Left kidney (tissue), 1 donor: ENCODE measurements at regions not wholly inside any gene's neighbourhood (a gene's known extent, or its start where the extent isn't known, plus 50 kb on each side); places are given as distances from the start of the nearest gene placed in this dataset.

ENCODE experiments used
- DNase-seq: peaks from one replicate; pipeline ENCODE4 v3.0.0-alpha.2; 2013

- no peak for DNase-seq
Observed at GRCh38 chr15:95394186-95395067, 936.1 kb upstream of the NR2F2 start.

DNA sequence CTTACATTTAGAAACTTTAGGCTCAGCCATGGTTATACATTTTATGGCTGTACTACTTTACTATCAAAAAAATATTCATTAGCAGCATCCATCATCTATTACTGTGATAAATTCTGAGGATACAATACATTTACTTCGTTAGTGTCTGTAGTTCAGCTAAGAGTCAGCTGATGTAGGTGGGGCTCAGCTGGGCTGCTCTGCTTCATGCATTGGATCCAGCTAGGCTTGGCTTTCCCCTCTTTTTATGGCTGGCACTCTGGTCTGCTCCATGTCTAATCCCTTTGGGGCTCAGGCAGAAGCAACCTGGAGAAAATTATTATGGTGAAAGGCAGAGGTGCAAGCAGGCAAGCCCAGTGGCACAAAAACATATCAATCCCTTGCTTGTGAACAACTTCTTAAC lies 930.1 kb upstream of the NR2F2 start:
- DNase-seq = no peak

DNA sequence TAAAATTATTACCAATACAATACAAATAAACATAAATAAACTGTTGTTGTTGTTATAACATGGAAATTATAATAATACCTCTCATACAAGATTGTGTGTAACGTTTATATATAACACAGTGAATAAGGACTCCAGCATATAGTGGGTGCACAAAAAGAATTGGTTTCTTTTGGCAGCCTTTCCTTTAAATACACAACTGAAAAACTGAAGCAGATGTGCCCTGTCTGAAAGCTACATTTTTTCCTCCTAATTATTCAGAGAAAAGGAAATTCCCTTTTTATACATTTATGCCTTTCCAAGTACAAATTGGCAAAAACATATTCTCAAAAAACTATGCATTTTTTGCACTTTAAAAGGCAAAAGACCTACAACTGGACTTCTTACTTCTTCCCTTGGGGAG lies 928.9 kb upstream of the NR2F2 start:
- DNase-seq = no peak

- DNase-seq = no peak
Observed at GRCh38 chr15:95405447-95405846, 925.1 kb upstream of the NR2F2 start.

DNA sequence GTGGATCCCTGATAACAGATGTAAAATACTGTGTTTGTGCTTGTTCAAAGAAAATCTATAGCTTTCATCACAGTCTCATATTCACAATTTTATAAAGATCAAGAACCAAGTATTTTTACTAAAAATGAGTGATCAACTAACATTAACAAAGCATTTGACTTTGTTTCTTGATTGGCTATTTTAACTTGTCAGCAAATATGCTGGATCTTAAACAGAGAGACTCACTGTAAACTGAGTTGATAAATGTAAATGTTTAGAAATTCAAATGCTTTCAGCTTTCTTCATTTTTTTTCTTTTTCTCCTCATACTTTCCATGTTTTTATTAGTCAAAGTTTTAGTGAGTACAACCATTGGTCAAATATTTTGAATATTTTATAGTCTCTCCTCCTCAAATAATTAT lies 923.0 kb upstream of the NR2F2 start:
- no peak for DNase-seq

GRCh38 chr15:95409211-95409610 lies 921.3 kb upstream of the NR2F2 start:
- DNase-seq = no peak

DNA sequence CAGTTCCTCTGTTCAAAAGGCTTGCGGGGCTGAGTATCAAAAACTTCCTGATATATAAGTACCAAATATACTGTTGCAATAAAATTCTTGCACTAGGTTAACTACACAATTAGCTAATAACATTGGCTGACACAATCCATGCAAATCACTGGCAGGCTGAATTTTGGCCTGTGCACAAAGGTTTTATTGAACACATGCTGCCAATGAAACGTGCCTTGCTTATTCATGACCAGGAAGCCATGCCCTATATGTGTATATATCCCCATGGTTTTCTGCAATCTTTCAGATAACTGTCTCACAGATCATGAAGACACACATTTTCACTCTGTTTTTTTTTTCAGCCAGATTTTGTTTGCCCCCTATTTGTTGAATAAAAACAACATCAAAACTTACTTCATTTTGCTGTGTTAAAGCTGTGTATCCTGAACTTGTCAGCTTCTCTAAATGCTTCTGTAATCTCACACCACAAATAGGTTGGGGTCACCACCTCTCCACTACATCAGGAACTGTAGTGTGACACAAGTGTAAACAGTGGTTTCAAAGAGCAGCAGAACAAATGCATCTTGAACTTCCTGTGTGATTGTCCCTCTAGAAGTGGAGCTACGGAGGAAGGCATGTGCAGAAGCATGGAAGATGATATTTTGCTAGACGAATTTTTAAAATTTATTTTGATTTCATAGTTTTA lies 920.7 kb upstream of the NR2F2 start:
- peak; percentile 62 for DNase-seq

DNA sequence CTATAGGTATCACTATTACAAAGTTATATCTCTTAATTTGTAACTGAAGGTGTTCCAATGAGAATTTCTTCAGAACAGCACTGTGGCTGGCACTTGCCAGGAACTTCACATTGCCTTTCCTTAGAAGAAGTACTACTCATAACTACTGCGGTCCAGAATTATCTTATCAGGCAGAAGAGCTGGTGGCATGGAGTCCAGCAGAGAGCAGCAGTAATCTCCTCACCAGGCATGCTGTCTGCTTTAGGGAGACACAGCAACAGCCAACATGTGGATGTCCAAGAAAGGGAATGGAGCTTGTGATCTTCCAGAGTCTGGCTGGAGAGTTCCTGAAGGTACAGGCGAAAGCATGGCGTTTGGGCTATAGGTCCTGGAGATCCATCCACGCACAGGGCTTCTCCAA lies 919.7 kb upstream of the NR2F2 start:
- no peak for DNase-seq

GRCh38 chr15:95416576-95416975 lies 913.9 kb upstream of the NR2F2 start:
- no peak for DNase-seq

- no peak for DNase-seq
Observed at GRCh38 chr15:95417761-95418160, 912.7 kb upstream of the NR2F2 start.

GRCh38 chr15:95422255-95422654 lies 908.2 kb upstream of the NR2F2 start:
- DNase-seq = no peak

- no peak for DNase-seq
Observed at GRCh38 chr15:95425859-95426258, 904.6 kb upstream of the NR2F2 start.

GRCh38 chr15:95429345-95429744 lies 901.2 kb upstream of the NR2F2 start:
- DNase-seq = no peak

- no peak for DNase-seq
Observed at GRCh38 chr15:95431518-95431917, 899.0 kb upstream of the NR2F2 start.

- DNase-seq = no peak
Observed at GRCh38 chr15:95432878-95433405, 897.6 kb upstream of the NR2F2 start.

DNA sequence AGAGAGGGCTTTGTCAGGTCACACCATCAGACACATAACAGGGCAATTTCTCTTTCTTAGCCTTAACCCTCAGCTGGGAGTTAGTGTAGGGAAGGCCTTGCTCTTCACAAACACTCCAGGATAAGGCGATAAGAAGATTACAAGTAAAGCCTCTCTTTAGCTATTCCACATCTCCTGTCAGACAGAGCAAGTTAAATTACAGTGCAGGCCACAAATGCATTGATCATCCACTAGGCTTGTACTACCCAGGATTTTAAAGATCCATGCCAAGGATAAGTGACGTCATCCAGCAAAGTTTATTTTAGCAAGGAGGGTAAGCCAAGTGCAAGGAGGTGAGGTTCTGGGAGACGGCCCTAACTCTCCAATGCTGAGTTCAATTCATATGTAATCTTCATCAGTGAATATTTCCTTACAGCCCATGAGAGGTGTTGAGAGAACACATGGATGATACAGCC lies 890.6 kb upstream of the NR2F2 start:
- DNase-seq = no peak

DNA sequence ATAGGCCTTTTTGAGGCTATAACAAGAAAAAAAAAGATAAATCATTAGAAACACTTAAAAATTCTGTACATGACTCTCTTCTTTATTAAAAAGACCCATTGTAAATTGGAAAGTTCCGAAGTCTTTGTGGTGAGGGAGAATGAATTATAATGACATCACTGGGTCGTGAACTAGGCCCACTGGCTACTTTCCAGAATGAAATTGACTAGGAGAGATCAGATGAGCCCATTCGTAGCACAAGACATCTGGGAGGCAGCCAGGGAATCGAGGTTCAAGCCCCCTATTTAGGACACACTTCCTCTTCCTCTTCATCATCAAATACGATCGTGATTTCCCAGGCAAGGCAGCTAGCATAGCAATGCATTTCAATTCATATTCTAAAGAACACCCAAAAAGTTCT lies 889.8 kb upstream of the NR2F2 start:
- DNase-seq = no peak

DNA sequence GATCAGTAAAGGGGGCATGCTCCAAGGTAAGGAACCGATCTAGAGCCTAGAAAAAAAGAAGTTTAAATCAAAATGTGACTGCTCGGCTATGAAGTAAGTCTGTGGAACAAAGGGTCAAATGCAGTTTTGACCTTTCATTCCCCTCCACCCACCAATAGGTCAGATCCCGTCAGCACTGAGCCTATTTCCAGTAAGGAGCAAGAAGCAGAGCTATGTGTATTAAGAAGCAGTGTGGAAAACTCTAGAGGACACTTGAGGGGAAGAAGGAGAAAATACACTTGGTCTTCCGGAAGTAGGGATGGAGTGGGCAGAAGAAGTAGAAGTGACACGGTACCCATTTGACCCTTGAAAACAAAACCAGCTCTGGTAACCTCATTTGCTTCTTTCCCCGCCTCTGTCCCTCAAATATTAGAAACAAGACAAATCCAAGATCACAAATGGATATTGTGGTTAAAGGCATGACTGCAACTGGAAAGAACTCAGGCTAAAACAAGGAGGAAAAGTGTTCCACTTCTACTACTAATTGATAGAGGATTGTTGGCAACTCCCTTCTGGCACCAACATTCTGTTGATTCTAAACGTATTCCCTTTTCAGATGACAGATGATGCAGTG lies 888.3 kb upstream of the NR2F2 start:
- no peak for DNase-seq

DNA sequence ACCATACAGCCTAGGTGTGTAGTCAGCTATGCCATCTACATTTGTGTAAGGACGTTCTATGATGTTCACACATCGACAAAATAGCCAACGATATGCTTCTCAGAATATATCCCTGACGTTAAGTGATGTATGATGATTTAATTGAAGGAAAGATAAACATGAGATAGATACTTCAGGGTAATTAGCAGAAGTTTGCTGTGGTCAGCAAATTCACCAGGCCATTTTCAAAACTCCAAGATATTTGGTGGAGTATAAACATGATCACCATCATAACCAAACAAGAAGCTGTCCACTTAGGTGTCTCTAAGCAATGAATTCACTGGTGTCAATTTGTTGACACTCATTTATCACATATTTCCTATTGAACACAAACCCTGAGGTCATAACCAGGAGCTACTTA lies 885.6 kb upstream of the NR2F2 start:
- DNase-seq = no peak

GRCh38 chr15:95446854-95447253 lies 883.6 kb upstream of the NR2F2 start:
- no peak for DNase-seq

GRCh38 chr15:95447486-95447885 lies 883.0 kb upstream of the NR2F2 start:
- DNase-seq = no peak

- DNase-seq = no peak
Observed at GRCh38 chr15:95448531-95449229, 881.8 kb upstream of the NR2F2 start.
